NCI-H1694 treated with DMSO at 0.1 percent for 48 hours (cell line): ENCODE measurements at regions not wholly inside any gene's neighbourhood (a gene's known extent, or its start where the extent isn't known, plus 50 kb on each side); places are given as distances from the start of the nearest gene placed in this dataset.

Source experiments
- DNase-seq: peaks from one replicate; lab custom pipeline; 2025; lab: John Stamatoyannopoulos, UW

DNA sequence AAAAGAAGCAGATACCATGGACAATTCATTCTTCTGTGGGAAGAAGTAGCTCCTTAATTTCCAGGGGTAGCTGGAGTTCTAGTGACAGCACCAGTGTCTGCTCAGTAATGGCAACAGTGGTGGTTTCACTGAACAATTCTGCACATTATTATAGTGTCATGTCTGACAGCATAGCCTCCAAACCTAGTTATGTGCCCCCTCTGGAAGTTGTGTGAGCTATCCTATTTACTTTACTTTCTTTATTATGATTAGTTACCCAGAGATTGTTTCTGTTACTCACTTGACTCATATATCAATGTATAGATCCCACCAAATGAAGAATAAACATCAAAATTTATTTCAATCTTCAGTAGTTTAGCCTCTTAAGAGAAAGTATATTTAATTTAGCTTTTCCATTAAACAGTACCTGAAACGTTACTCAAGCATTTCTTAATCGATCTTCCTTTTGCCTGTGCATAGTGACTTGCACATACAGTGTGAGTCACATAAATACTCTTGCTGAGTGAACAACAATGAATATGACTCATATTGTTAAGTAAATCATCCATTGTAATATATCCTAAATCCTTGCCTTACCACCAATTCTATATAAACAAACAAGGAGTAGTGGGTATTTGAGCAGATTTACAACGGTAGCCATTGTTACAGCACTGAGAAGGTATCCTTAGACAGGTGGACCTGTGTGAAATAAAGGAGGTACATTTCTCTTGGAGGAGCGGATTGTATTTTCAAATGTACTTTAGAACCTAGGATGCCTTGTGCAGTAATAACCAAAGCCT is 534.7 kb downstream of the ANKRD50 start:
- DNase-seq, result no peak

DNA sequence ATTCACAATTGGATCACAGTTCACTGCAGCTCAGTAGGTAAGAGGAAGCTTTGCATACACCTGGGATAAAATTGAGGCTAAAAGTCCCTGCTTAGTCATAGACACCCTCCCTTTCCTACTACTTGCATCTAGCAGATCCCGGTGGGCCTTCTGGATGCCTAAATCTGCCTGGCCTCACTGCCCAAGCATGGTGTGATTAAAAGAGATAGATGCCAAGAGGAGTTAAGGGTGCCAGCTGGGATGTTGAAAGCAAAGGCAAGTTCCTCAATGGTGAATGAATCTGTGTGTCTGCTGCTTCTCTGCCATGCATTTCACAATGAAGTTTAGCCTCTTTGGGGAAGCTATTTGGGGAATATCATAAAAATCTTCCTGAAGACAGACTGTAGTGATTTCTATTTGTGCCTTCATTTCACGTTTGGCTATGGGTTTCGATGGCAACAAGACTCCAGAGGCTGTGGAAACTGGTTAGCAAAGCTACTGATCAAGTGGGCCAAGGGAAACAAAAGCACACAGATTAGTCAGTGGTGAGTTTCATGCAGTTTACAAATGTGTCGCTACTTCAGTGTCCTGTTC is 534.0 kb downstream of the ANKRD50 start:
- DNase-seq, result no peak

DNA sequence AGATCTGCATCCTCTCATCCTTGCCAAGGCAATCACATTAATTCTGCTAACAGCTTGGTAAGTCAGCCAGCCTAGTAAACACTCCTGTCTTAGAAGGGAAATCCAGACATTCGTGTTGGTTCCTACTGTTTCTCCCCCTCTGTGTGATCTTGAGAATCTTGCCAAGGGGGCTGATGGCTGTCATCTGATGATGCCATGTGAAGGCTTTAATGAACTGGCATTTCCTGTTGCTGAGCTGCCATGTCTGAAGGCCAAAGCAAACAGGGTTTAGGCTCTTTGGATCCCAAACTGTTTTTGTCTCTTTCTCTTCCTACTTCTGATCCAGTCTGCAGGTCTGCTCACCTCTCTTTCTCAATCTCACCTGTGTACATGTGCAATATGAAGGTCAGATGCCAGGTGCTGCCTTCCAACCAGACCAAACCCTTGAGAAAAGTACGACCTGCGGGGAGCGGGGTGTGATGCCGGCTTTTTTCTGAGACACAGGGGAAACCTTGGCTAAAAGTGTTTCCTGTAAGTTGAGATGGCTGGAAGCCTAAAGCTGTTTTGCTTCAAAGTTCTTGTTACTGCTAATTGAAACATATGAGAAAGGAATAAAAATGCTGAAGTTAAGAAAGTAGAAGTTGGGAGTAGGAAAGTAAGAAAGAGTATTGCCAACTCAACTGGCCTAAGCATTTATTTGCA is 532.9 kb downstream of the ANKRD50 start:
- DNase-seq, result no peak

DNA sequence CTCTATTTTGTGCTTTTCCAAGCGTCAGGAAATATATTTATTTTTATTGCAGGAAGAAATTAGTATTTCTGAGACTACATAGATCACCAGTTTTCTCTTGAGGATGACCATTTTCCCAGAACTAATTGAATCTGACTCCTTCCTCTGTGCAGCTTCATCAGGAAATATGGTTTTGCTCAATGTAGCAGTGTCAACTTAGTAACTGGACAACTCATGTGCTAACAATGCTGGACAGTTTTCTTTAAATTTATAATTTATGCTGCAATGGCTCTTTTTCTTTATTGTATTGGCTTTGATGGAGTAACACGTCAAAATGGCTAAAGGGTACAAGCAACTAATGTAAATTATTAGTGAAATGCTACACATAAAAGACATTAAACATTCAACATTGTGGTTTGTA is 531.5 kb downstream of the ANKRD50 start:
- DNase-seq, result no peak

DNA sequence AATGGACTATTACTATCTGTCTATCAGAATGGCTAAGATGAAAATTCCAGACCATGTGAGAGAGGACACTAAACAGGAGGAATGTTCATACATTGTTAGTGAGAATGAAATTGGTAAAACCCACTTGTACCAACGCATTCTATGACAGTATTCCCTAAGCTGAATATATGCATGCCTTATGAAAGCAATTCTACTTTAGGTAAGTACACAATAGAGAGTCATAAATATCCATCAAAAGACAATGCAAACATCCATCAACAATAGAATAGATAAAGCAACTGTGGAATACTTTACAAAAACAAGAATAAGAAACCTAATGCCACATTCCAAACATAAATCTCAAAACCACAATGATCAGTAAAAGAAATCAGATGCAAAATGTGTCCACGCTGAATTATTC is 529.3 kb downstream of the ANKRD50 start:
- no peak for DNase-seq

DNA sequence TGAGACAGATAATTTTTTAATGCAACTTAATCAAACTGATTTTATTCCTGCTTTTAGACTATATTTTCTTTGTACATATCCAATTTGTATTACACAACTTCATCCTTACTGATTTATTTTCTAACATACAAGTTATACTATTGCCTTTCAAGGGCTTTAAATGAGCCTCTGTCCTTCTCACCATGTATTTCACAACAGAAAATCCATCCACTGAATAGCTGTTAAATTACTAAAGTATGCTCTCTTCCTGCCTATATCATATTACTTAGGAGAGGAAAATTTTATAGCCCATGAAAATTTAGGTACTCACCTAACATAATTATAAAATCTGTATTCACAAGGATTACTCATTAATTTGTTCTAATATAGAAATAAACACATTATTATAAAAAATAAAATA is 528.6 kb downstream of the ANKRD50 start:
- no peak for DNase-seq

DNA sequence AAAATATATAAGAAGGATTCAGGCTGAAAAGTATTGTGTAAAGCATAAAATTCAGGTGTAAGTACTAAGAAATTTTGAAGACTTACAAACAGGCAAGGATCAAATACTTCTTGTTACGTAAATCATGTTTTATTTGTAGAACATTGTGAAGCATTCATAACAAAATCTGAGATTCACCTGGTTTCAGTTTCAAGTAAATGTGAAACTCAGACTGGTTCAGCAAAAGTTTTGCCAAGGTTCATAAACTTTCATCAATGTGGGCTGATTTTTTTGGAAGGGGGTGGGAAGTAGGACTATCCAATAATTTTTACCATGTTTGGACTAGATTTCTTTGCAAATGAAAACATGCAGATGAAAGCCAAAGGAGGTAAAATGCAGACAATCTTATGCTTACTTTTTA is 527.7 kb downstream of the ANKRD50 start:
- no peak for DNase-seq

DNA sequence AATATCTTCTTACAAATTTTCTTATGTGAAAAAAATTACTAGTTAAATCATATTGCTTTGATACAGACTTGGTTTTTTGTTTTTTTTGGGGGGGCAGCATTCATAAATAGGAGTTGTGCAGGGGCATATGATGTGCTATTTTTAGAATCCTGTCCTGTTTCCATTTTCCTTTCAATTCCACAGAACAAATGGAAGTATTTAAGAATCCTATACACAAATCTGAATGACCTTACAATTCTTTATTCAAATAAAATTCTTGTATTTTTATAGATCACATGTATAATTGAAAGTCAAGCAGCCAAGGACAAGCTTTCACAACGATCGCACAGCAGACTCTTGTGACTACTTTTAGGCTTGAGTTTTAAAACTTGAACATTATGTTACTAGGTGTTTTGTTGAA is 523.9 kb downstream of the ANKRD50 start:
- no peak for DNase-seq

DNA sequence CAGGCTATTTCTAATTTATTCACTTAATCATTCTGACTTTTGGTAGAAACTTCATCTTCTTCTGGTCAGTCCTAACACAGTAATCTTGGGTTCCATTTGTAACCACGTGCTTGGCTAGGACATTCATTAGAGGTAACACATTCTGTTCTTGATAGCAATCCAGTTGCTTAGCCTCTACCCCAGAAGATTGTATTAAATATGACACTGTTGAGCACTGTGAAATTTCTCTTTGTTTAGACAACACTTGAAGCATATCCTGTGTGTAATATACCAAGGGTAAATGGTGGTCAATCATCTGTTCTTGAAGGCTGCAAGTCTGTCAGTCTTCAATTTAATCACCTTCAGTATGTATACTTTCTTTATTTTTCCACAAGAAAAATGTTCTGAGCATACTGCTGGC is 523.0 kb downstream of the ANKRD50 start:
- DNase-seq, result no peak

DNA sequence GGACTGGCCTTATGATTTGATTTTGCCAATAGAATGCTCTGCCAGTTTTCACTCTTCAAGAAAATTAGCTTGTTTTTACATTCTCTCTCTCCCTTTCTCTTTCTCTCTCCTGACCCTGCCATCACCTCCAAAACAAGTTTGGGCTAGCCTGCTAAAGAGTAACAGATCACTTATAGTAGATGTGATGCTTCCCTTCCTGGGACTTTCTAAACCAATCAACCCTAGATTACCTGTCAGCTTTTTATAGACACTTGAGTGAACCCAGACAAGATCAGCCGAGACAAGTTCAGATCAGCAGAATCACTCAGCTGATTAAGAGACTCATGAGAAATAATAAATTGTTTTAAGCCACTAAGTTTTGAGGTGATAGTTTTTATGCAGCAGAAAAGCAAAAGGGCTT is 521.2 kb downstream of the ANKRD50 start:
- no peak for DNase-seq

DNA sequence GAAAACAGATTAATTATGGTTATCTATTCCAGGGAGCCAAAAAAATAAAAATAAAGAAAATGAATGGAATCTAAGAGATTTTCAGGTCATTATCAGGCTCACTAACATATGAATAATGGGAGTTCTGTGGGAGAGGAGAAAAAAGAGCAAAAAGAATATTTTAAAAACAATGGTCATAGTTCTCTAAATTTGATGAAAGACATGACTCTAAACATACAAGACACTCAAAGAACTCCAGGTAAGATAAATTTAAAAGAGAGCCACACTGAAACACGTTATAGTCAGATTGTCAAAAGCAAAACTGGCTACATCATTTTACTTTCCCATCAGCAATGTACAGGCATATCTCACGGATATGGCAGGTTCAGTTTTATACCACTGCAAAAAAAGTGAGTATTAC is 520.0 kb downstream of the ANKRD50 start:
- DNase-seq, result no peak

DNA sequence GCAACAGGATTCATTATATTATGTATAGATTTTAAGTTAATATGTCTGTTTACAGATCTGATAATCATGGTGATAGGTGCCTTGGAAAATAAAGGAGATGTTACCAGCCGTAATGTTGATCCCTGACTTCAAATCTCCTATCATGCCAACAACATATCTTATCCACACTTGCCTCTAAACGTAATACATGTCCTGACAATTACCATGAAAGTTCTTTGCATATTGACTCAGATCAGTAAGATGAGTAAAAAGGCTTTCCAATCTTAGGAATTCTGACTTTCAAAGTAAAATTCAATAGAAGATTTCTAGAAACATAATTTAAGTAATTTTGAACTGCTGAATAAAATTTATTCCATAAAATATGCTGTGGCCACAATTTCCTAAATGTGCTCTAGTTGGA is 513.3 kb downstream of the ANKRD50 start:
- no peak for DNase-seq

DNA sequence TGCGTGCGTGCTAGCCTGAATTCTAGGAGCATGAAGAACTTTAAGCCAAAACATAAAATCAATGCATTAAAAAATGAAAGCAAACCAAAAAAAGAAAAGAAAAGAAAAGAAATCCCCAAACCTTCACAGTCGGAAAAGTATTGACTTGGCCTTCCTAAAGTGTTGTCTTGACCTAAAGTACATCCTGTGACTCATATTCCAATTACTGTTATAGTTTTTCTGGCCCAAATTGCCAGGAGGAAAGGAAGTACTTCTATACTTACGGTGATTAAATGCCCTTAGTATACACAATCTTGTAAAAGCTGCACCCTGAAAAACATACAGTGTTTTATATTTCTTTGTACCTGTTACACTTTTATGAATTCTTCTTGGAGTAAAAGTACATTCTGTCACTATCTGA is 512.8 kb downstream of the ANKRD50 start:
- no peak for DNase-seq

DNA sequence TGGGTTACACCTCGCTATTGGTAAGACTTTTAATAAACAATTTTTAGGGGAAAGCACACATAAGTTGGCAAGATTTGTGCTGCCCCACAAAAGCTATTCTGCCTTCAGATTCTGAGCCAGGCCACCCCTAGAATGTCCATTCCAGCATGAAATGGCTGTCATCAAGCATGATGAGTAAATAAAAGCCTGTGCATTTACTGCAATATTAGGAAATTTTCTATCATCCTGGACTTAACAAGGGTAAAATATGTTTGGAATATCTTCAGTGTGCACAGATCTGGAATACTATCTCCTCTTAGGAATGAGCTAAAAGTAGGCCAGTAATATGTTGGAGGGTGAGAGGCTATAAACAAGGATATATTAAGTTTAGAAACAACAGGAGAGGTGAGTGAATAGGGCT is 510.9 kb downstream of the ANKRD50 start:
- no peak for DNase-seq

DNA sequence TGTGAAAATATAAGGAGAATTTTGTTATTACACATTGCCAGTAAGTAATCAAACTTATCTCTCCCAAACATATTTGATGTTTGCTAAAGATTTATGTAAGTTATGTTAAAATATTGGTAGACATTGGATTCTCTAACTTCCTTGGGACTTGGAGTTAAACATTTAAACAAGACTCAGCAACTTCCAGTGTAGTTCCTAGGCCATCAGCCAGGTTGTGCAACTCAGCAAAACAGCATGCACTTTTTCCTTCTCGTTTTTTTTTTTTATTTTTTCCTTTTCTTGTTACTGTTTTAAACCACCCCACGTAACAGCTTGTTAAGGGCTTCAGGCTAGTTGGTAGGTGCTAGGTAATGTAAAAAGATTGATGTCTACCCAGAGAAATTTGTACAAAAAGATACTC is 510.4 kb downstream of the ANKRD50 start:
- DNase-seq, result no peak

DNA sequence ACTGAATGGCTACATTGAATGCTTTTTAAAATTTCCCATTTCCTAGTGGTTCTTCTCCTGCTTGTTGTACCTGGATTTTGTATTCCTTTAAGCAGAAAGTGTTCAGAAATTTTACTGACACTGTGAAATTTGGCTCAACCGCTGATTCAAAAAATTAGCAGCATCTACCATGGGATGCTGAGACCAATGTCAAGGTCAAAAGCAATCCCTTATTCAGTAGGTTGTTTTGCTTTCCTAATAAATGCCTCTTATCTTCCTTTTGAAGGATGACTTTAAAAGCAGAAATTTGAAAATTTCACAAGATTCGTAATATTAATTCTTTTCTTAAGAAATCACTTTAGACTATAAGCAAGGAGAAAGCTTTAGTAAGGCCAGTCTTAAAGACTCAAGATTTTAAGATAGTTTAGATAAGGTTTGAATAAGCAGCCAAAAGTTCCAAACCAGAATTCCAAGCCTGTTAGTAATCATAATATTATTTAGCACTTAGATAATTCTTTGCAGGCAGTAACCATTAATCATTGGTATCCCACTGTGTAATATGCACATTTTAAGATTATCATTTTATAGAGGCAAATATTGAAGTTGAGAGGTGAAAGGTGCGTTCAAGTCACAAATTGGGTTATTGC is 508.8 kb downstream of the ANKRD50 start:
- no peak for DNase-seq

DNA sequence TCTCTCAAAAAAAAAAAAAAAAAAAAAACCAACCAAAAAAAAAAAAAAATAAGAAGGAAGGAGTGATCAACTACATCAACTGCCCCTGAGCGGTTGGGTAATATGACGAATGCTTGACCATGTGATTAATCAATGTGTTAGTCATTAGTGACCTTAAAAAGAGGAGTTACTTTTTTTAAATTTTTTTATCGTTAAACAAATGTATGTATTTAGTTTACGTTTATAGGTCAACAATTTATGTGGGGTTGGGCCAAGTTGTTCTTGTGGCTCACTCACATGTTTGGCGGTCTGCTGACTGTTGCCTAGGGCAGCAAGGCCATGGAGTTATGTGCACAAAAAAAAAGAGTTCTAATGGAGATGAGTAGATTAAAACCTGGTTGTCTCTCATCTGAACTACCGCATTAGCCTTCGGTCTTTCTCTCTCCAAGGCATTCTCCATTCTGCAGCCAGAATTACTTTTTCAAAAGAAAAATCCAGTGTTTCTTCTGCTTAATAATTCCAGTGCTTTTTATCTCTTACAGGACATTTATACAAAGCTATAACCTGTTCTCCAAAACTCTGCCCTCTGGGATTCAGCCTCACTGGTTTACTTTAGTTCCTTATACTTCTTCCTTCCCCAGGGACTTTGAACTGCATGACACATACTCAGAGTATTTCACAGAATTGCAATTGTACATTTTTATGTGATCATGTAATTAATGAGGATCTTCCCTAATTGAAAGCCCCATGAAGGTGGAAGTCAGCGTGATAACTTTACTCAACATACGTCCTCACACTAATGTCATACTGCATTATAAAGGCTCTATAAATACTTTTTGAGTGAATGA is 505.5 kb downstream of the ANKRD50 start:
- DNase-seq, result no peak

DNA sequence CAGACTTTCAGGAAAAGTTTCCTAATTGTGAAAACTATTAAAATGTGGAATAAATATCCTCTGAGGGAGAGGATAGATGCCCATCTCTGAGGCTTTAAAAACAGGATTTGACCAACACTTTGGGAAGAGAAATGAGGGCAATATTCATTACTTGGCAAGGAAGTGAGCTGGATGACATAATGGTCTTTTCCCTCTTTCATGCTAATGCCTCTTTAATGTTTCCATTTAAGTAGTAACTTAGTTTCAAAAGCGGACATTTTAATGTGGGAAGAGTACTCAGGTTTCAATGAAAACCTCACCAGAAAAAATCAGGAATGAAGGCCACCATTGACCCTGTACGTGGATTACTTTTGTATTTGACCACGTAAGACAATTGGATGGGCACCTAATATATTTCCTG is 503.3 kb downstream of the ANKRD50 start:
- DNase-seq, result no peak

DNA sequence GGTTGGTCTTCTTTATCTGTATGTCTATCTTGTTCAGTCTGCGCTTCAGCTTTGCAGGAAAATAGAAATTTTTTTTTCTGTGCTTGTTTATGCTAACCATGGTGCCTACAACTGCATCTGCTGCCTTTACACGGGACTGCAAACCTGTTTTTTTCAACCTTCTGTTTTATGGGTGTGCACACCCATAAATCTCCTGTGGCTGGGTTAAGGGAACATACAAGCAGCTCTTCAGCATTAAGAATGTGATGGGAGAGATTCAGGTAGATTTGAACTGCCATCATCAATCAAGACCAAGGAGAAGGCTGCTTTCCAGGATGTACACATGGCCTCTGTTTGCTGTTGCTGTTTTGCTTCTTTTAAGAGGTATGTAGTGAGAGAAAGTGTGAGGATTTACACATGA is 502.9 kb downstream of the ANKRD50 start:
- DNase-seq, result no peak

DNA sequence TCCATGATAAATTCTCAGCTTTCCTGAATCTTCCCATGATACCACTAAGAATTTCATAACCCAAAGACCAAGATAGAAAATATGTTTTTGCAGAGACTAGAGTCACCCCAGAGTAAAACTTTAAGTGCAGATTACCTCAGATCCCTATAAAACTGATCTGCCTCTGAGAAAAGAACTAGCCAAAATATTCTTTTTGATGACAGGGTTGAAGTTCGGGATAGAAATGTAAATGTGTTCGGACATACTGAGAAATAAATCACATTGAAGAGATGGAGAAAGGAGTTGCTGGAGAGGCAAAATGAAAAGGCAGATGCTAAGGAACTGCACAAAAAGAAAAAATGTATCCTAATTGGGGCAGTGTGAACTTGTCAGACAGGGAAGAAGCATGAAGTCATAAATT is 501.8 kb downstream of the ANKRD50 start:
- no peak for DNase-seq

DNA sequence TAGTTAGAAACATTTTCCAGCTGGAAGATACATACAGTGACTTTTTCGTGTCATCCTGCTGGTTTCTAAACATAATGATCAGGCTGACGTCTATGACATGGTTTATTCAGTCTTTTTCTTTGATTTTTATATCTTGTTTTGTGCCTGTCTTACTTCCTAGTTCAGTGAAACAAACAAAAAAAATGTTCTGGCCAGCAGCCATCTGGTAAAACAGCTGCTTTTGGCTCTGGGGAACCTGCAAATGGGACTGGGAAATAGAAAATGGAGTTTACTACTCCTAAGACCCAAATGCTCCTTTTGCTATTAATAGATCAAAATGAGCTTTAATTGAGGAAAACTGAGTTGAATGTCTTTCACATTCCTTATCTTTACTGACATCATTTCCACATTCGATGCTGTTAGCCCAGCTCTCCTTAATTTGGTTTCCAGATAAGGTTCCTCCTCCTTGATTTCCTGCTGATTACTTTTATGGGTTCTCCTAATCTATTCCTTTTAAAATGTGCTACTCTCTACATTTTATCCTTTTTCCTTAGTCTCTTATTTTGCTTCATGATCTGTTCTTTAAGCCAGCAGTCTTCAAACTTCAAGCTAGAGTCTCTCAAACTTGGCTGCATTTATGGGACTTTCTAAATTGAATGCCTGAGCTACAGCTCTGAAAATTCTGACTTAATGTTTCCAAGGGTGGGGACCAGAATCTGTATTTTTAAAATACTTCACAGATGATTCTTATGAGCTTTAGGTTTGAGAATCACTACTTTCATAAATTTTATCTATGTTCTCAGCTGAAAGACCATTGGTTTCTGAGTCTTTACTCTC is 499.5 kb downstream of the ANKRD50 start:
- DNase-seq, result no peak
